ENCODE measurements at regions not wholly inside any gene's neighbourhood (a gene's known extent, or its start where the extent isn't known, plus 50 kb on each side); places are given as distances from the start of the nearest gene placed in this dataset.

GRCh38 chr15:94001255-94001801 is 230.0 kb upstream of the MCTP2 start:
- DNase-seq, result no peak

- no peak for DNase-seq
Observed at GRCh38 chr15:94000606-94001005, 230.8 kb upstream of the MCTP2 start.

- DNase-seq, result no peak
Observed at GRCh38 chr15:93997071-93997658, 234.2 kb upstream of the MCTP2 start.

GRCh38 chr15:93989440-93989998 is 241.8 kb upstream of the MCTP2 start:
- DNase-seq, result no peak

- DNase-seq, result no peak
Observed at GRCh38 chr15:93987068-93987467, 244.3 kb upstream of the MCTP2 start.

GRCh38 chr15:93986400-93986984 is 244.9 kb upstream of the MCTP2 start:
- no peak for DNase-seq

GRCh38 chr15:93985925-93986324 is 245.4 kb upstream of the MCTP2 start:
- DNase-seq, result no peak

GRCh38 chr15:93985176-93985575 is 246.2 kb upstream of the MCTP2 start:
- DNase-seq, result no peak

GRCh38 chr15:93983526-93983925 is 247.8 kb upstream of the MCTP2 start:
- no peak for DNase-seq

- DNase-seq, result no peak
Observed at GRCh38 chr15:93982226-93982727, 249.1 kb upstream of the MCTP2 start.

GRCh38 chr15:93981706-93982105 is 249.7 kb upstream of the MCTP2 start:
- no peak for DNase-seq

- DNase-seq, result no peak
Observed at GRCh38 chr15:93980261-93980911, 251.0 kb upstream of the MCTP2 start.

GRCh38 chr15:93974804-93975481 is 256.4 kb upstream of the MCTP2 start:
- no peak for DNase-seq

GRCh38 chr15:93973287-93973686 is 258.1 kb upstream of the MCTP2 start:
- DNase-seq, result no peak

GRCh38 chr15:93968773-93969172 is 262.6 kb upstream of the MCTP2 start:
- DNase-seq, result no peak

- no peak for DNase-seq
Observed at GRCh38 chr15:93965304-93965908, 266.0 kb upstream of the MCTP2 start.

- DNase-seq, result no peak
Observed at GRCh38 chr15:93954985-93955571, 276.3 kb upstream of the MCTP2 start.

GRCh38 chr15:93948726-93949125 is 282.6 kb upstream of the MCTP2 start:
- DNase-seq, result no peak

- DNase-seq, result no peak
Observed at GRCh38 chr15:93943586-93943985, 287.8 kb upstream of the MCTP2 start.

GRCh38 chr15:93942269-93942694 is 289.1 kb upstream of the MCTP2 start:
- DNase-seq, result no peak

- no peak for DNase-seq
Observed at GRCh38 chr15:93941697-93942096, 289.7 kb upstream of the MCTP2 start.

- DNase-seq, result no peak
Observed at GRCh38 chr15:93940226-93940625, 291.1 kb upstream of the MCTP2 start.

Data from amniotic stem cell (primary cell).